GM18505 (cell line): ENCODE measurements at regions not wholly inside any gene's neighbourhood (a gene's known extent, or its start where the extent isn't known, plus 50 kb on each side); places are given as distances from the start of the nearest gene placed in this dataset.
"Not testable (repeated sequence)": the region's sequence is repeated elsewhere in the genome, so short reads cannot be mapped to it uniquely, and the experiment has no call there.

ENCODE experiments used
- ATAC-seq: cut with Tn5 transposase; IDR thresholded peaks from one replicate; pipeline ENCODE4 v1.9.1; 2021; ENCODE audit not compliant: unreplicated experiment
- POLR2A ChIP-seq: IDR thresholded peaks from 4 replicates; pipeline ENCODE4 v1.6.1; 2011; ENCODE audit warnings: borderline replicate concordance; ENCODE audit not compliant: insufficient read depth, insufficient read length; ENCODE audit errors: extremely low read depth

DNA sequence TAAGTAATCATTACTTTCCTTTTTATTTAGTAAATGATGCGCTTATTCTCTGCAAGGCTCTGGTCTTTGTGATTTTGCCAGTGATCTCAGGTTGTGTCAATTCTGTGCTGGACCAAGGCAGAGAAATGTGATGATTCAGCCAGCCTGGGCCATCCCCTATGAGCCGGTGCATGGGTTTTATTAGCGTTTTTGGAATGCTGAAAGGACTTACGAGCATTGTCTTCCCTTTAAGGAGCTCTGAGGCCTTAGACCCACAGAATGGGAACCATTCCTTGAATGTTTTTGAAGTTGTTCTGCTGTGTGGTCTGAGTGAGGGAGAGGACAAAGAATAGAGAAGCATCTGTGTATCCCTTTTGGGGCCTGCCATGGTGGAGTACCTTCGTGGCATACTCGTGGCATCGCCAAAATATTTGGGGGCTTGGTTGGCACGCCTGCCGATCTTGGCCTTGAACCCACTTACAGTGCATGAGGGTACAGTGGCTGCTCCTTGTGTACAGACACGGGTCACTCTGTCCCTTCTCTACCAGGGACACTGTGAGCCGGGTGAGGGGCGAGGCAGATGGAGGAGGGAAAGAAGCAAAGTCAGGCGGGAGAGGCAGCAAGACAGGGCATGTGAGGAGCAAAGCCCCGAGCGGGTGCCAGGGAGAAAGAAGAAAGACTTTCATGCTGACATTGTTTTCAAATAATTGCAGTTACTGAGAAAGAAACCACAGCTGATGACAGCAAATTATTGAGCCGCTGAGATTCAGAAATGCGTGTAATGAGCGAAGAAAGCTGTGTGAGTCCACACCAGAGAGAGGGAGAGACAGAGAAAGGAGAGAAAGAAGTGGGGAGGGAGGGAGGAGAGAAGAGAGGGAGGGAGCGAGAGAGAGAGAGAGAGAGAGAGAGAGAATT, 269.4 kb upstream of the RGMA start:
- TF ChIP-seq POLR2A, result no peak
- no peak for ATAC-seq

DNA sequence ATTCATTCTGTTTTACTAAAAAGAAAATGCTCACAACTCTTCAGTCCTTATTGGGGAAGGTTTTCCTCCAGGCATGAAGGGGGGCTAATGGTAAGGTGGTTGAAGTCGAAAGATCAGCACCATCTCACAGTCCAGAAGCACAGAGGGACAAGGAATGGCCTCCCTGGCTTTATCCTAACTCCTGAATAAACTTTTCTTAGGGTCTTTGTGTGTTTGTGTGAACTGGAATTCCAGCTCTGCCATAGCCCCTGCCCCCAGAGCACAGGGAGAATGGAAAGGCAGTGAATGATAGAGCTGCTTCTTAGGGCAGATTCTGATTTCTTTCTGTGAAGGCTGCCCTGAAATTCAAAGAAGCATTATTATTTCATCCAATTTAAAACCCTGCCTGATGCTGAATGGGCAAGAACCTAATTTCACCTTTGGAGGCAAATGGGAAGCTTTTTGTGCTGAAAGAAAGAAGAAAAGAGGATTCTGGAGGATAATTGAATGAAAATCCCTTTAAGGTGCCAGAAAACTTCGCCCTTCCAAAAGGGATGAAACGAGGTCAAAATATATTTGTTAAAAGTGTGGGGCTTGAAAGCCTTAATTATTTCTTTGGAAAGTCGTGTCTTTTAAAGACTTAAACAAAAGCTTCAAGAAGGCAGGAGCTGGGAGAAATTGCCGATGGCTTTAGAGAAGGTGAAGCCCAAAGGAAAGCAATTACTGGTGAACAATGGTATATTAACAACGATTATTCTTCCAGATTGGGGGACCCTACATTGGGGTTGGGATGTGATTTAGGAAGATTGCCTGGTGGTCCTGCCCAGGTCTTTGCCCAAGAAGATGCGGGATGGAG, 259.9 kb upstream of the RGMA start:
- no peak for TF ChIP-seq POLR2A
- ATAC-seq, result no peak

DNA sequence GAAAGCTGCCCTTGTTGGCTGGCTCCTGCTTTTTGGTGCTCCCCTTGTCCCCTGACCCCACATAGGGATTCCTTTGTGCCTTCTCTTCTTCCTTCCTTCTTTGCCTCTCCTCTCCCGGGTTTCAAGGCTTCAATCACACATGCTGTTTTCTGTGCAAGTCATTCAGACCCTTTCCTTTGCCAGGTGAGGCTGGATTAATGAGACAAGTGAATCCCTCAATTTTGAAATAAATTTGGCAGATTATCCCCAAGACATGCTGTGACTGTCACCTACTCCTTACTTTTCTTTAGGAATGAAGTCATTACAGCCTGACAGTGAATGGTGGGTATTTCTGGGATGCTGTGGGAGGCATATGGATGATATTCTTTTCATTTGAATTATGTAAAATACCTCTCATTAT, 259.0 kb upstream of the RGMA start:
- no peak for TF ChIP-seq POLR2A

GRCh38 chr15:93345981-93346380, 257.0 kb upstream of the RGMA start:
- TF ChIP-seq POLR2A, result no peak
- no peak for ATAC-seq

More for the DNA sequence above, 259.0 kb upstream of the RGMA start:
- no peak for ATAC-seq

DNA sequence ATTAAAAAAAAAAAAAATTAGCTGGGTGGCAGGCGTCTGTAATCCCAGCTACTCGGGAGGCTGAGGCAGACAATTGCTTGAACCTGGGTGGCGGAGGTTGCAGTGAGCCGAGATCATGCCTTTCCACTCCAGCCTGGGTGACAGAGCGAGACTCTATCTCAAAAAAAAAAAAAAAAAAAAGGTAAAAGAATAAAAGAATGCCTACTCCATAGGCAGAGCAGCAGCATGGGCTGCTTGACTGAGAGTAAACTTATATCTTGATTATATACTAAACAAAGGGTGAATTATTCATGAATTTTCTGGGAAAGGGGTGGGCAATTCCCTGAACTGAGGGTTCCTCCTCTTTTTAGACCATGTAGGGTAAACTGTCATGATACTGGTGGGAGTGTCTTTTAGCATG, 254.4 kb upstream of the RGMA start:
- ATAC-seq, result not testable (repeated sequence)

DNA sequence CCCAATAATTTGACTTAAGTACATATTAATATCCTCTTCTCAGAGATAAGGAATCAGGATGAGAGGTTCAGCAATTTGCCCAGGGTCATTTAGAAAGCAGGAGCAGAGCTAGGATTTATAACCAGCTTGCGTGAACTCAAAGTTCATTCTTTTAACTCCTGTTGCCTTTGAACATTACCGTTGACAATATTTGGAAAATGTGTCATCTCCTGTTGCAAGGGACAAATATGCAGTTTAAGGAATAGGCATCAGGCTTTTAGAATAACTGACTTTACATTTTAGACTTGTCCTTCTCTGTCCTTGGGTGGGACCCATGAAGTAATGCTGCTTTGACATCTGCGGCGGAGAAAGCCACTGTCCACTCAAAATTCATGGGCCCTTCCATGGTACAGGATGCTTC, 252.2 kb upstream of the RGMA start:
- no peak for TF ChIP-seq POLR2A
- no peak for ATAC-seq

DNA sequence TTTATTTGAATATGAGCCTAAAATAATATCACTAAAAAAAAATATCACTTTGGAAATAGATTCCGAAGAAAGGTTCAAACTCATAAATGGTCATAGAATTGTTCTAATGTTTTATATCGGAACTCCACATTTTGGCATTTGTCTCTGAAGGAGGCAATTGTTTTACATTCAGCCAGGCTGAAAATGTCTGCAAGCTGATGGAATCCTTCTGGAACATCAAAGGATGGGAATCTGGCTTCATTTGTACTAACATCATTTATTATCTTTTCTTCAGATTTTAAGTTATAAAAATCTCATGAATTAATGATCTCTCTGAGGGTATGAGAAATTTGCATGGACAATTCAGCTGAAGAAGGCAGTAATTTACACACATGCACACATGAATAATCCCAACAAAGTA, 251.4 kb upstream of the RGMA start:
- no peak for ATAC-seq
- no peak for TF ChIP-seq POLR2A

GRCh38 chr15:93333796-93334195, 244.8 kb upstream of the RGMA start:
- TF ChIP-seq POLR2A, result no peak
- ATAC-seq, result no peak

GRCh38 chr15:93333126-93333525, 244.1 kb upstream of the RGMA start:
- ATAC-seq, result not testable (repeated sequence)

DNA sequence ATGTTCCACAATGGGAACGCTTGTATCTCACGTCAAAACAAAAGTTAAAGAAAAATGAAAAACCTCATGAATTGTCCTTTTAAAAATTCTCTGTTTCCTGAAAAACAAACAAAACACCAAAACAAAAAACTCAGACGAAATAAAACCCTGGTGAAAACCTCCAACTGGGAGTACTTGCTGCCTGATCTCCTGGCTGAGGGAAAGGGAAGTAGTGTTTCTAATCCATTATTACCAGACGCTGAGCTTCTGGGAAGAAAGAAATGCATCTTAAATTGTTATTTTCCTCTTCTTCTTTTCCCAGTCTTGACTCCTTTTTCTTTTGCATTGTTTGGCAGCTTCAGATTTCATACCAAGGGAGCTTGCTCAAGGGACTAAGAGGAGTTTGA, 243.2 kb upstream of the RGMA start:
- ATAC-seq, result no peak
- TF ChIP-seq POLR2A, result no peak

DNA sequence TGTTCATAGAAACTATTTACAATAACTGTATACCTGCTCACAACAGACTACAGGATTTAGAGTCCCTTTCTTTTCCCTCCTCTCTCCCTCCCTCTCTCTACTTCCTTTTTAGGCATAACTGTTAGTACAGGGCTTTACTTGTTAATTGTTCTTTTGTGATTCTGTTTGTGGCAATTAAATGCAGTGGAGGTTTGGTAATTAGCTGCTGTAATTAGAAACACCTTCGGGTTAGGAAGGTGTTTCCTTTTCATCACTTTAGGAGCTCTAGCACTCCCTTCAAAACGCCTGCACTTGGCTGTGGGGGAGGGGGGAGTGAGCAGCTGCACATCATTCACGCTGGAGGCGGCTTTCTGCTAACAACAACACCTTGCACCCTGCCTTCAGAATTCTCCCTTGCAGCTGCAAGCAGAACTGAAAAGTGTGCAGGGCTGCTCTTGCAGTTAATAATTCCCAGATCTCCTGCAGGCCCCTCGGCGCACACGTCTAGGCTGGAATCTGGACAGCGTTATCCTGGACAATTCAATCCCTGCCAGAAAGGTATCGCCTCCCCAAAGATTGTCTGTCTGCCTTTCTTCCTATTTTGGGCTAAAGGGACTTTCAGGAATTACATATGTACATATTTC, 242.6 kb upstream of the RGMA start:
- ATAC-seq, result no peak
- TF ChIP-seq POLR2A, result no peak

DNA sequence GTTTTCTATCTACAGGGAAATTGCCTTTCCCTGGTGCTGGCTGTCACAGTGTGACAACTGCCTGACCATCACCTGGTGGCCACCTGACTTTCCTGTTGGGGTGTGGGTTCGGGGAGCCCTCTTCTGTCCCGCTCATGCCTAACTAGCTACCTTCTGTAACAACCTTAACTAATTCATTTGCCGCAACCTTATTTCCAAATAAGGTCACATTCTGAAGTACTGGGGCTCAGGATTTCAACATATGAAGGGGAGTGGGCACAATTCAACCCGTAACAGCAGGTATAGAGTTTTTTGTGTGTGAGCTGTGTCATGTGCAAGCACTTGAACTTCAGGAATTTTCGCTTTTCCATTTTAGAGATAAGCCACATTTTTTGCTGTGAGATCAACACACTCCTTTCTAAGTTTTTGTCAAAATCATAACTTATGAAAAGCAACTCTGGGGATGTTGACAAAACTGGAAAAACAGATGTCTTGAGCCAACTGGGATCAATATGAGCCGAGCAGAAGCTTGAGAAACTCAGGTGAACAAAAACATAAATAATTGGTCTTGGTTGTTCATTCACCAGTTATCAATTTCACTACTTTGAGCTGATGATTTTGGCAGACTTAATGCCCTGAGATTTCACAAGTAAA, 242.0 kb upstream of the RGMA start:
- no peak for ATAC-seq
- no peak for TF ChIP-seq POLR2A

- no peak for TF ChIP-seq POLR2A
- ATAC-seq, result no peak
These were observed 238.4 kb upstream of the RGMA start for GRCh38 chr15:93327364-93327763.

DNA sequence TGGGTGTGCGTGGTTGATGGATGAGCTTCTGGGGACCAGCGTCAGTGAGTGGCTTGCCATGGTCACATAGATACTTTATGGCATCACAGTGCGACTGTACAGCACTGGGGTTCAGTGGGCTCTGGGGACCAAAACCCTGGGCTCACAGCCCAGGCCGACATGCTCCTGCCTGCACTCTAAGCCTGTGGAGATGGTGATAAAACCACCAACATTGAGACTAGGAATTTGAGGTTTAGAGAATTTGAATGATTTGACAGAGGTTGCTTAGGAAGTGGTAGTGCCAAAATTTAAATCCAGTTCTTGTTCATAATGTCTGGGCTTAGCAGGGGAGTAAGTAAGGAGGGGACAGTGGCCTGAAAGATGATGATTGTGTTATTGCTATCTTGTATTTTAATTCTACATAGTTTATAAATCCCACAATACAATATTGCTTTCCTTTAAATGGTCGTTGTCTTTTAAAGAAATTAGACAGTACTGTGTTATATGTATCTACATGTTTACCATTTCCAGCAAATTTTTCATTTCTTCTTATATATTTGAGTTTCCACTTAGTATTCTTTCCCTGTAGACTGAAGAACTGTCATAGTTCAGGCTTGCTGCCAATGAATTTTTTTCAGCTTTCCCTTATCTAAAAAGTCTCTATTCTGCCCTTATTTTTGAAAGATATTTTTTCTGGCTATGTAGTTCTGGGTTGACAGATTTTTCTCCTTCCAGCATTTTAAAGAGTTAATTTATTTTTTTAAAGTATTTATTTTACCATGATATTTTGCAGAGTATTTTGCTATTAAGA, 235.4 kb upstream of the RGMA start:
- TF ChIP-seq POLR2A, result no peak
- ATAC-seq, result no peak
